GM21576 (cell line): ENCODE measurements at regions not wholly inside any gene's neighbourhood (a gene's known extent, or its start where the extent isn't known, plus 50 kb on each side); places are given as distances from the start of the nearest gene placed in this dataset.
"Not testable (repeated sequence)": the region's sequence is repeated elsewhere in the genome, so short reads cannot be mapped to it uniquely, and the experiment has no call there.

Experiments
- ATAC-seq: cut with Tn5 transposase; IDR thresholded peaks from one replicate; pipeline ENCODE4 v1.9.1; 2021; ENCODE audit warnings: mild to moderate bottlenecking, moderate library complexity; ENCODE audit not compliant: unreplicated experiment

- no peak for ATAC-seq
These were observed 967.7 kb downstream of the PCDH7 start for GRCh38 chr4:31687717-31688342.

- ATAC-seq: no peak
These were observed 972.3 kb downstream of the PCDH7 start for GRCh38 chr4:31692399-31692940.

- no peak for ATAC-seq
These were observed 981.1 kb downstream of the PCDH7 start for GRCh38 chr4:31701256-31701655.

GRCh38 chr4:31702326-31702725 is 982.2 kb downstream of the PCDH7 start:
- no peak for ATAC-seq

GRCh38 chr4:31714238-31714637 is 994.1 kb downstream of the PCDH7 start:
- ATAC-seq: no peak

GRCh38 chr4:31715302-31715701 is 995.1 kb downstream of the PCDH7 start:
- no peak for ATAC-seq

GRCh38 chr4:31727030-31727429 is 1006.9 kb downstream of the PCDH7 start:
- ATAC-seq: no peak

GRCh38 chr4:31735004-31735403 is 1014.8 kb downstream of the PCDH7 start:
- ATAC-seq: no peak

GRCh38 chr4:31737419-31737818 is 1017.2 kb downstream of the PCDH7 start:
- ATAC-seq: no peak

- no peak for ATAC-seq
These were observed 1021.2 kb downstream of the PCDH7 start for GRCh38 chr4:31741326-31741725.

GRCh38 chr4:31748382-31748781 is 1028.2 kb downstream of the PCDH7 start:
- ATAC-seq: no peak

GRCh38 chr4:31750581-31750980 is 1030.4 kb downstream of the PCDH7 start:
- ATAC-seq: not testable (repeated sequence)

GRCh38 chr4:31755751-31756150 is 1035.6 kb downstream of the PCDH7 start:
- ATAC-seq: no peak

GRCh38 chr4:31768756-31769155 is 1048.6 kb downstream of the PCDH7 start:
- no peak for ATAC-seq

GRCh38 chr4:31783311-31783710 is 1063.1 kb downstream of the PCDH7 start:
- ATAC-seq: no peak

GRCh38 chr4:31784558-31784957 is 1064.4 kb downstream of the PCDH7 start:
- ATAC-seq: no peak

- ATAC-seq: no peak
These were observed 1067.5 kb downstream of the PCDH7 start for GRCh38 chr4:31787701-31788100.

GRCh38 chr4:31788676-31789075 is 1068.5 kb downstream of the PCDH7 start:
- ATAC-seq: no peak

GRCh38 chr4:31791666-31792065 is 1071.5 kb downstream of the PCDH7 start:
- ATAC-seq: no peak

- no peak for ATAC-seq
These were observed 1073.7 kb downstream of the PCDH7 start for GRCh38 chr4:31793907-31794306.

- not testable (repeated sequence) for ATAC-seq
These were observed 1076.9 kb downstream of the PCDH7 start for GRCh38 chr4:31797052-31797451.

- ATAC-seq: no peak
These were observed 1083.5 kb downstream of the PCDH7 start for GRCh38 chr4:31803526-31804195.
